ENCODE measurements at regions not wholly inside any gene's neighbourhood (a gene's known extent, or its start where the extent isn't known, plus 50 kb on each side); places are given as distances from the start of the nearest gene placed in this dataset.

- DNase-seq, result no peak
Observed at GRCh38 chr7:46654546-46655443, 733.7 kb upstream of the IGFBP3 start.

GRCh38 chr7:46653848-46654247 lies 732.8 kb upstream of the IGFBP3 start:
- no peak for DNase-seq

- DNase-seq, result no peak
Observed at GRCh38 chr7:46652317-46652716, 731.2 kb upstream of the IGFBP3 start.

GRCh38 chr7:46651561-46652088 lies 730.6 kb upstream of the IGFBP3 start:
- DNase-seq, result no peak

- DNase-seq, result peak; percentile 25
Observed at GRCh38 chr7:46651070-46651469, 730.0 kb upstream of the IGFBP3 start.

- DNase-seq, result no peak
Observed at GRCh38 chr7:46649876-46650275, 728.8 kb upstream of the IGFBP3 start.

- no peak for DNase-seq
Observed at GRCh38 chr7:46637793-46638735, 717.0 kb upstream of the IGFBP3 start.

- DNase-seq, result no peak
Observed at GRCh38 chr7:46636022-46636421, 715.0 kb upstream of the IGFBP3 start.

- no peak for DNase-seq
Observed at GRCh38 chr7:46633630-46634240, 712.7 kb upstream of the IGFBP3 start.

GRCh38 chr7:46633200-46633599 lies 712.1 kb upstream of the IGFBP3 start:
- DNase-seq, result no peak

GRCh38 chr7:46630031-46630430 lies 709.0 kb upstream of the IGFBP3 start:
- DNase-seq, result no peak

- no peak for DNase-seq
Observed at GRCh38 chr7:46628389-46628788, 707.3 kb upstream of the IGFBP3 start.

- peak; percentile 71 for DNase-seq
Observed at GRCh38 chr7:46626691-46627310, 705.7 kb upstream of the IGFBP3 start.

GRCh38 chr7:46626261-46626660 lies 705.2 kb upstream of the IGFBP3 start:
- DNase-seq, result no peak

- DNase-seq, result no peak
Observed at GRCh38 chr7:46625032-46625431, 704.0 kb upstream of the IGFBP3 start.

GRCh38 chr7:46622251-46622650 lies 701.2 kb upstream of the IGFBP3 start:
- DNase-seq, result no peak

- DNase-seq, result no peak
Observed at GRCh38 chr7:46619723-46620310, 698.7 kb upstream of the IGFBP3 start.

- no peak for DNase-seq
Observed at GRCh38 chr7:46616636-46617035, 695.6 kb upstream of the IGFBP3 start.

- DNase-seq, result no peak
Observed at GRCh38 chr7:46613551-46613950, 692.5 kb upstream of the IGFBP3 start.

- DNase-seq, result no peak
Observed at GRCh38 chr7:46613116-46613515, 692.0 kb upstream of the IGFBP3 start.

GRCh38 chr7:46611508-46611907 lies 690.4 kb upstream of the IGFBP3 start:
- DNase-seq, result no peak

- DNase-seq, result no peak
Observed at GRCh38 chr7:46610746-46611145, 689.7 kb upstream of the IGFBP3 start.
